Endothelial cell (in vitro differentiated cells): ENCODE measurements at regions not wholly inside any gene's neighbourhood (a gene's known extent, or its start where the extent isn't known, plus 50 kb on each side); places are given as distances from the start of the nearest gene placed in this dataset.

ENCODE experiments used
- DNase-seq: peaks from one replicate; pipeline ENCODE4 v3.0.0; 2021; ENCODE audit warnings: low spot score
- H3K27ac Mint-ChIP-seq: one replicate; pipeline ENCODE4 v1.8.0; 2021; ENCODE audit warnings: mixed read lengths, inconsistent platforms; ENCODE audit not compliant: unreplicated experiment
- H3K27me3 Mint-ChIP-seq: one replicate; pipeline ENCODE4 v1.8.0; 2021; ENCODE audit warnings: mild to moderate bottlenecking, moderate library complexity, mixed read lengths, inconsistent platforms; ENCODE audit not compliant: unreplicated experiment
- H3K36me3 Mint-ChIP-seq: one replicate; pipeline ENCODE4 v1.8.0; 2021; ENCODE audit warnings: mild to moderate bottlenecking, low read depth, mixed read lengths, inconsistent platforms; ENCODE audit not compliant: unreplicated experiment
- H3K4me1 Mint-ChIP-seq: one replicate; pipeline ENCODE4 v1.8.0; 2021; ENCODE audit warnings: mild to moderate bottlenecking, mixed read lengths, inconsistent platforms; ENCODE audit not compliant: unreplicated experiment
- H3K4me3 Mint-ChIP-seq: one replicate; pipeline ENCODE4 v1.8.0; 2021; ENCODE audit warnings: mild to moderate bottlenecking, mixed read lengths, inconsistent platforms; ENCODE audit not compliant: unreplicated experiment
- H3K9me3 Mint-ChIP-seq: one replicate; pipeline ENCODE4 v1.8.0; 2021; ENCODE audit warnings: mixed read lengths, inconsistent platforms; ENCODE audit not compliant: unreplicated experiment
- CTCF ChIP-seq: fragments of 200-600 bp; sonication (generic); IDR thresholded peaks from one replicate; pipeline ENCODE4 v1.5.0; 2021; ENCODE audit warnings: antibody characterized with exemption; ENCODE audit not compliant: unreplicated experiment

- TF ChIP-seq CTCF, result no peak
- no peak overlapping the region for H3K4me3 Mint-ChIP-seq
- H3K36me3 Mint-ChIP-seq, result peaks cover 50% of the 10 kb centered on the region
- no peaks in the 10 kb centered on the region for H3K9me3 Mint-ChIP-seq
- H3K27ac Mint-ChIP-seq, result peak overlapping the region; percentile 45
- H3K27me3 Mint-ChIP-seq, result peaks cover 1% of the 10 kb centered on the region
- H3K4me1 Mint-ChIP-seq, result peaks cover 5% of the 10 kb centered on the region
- no peak for DNase-seq
Observed at GRCh38 chr1:232463225-232463624, 166.7 kb downstream of the SIPA1L2 start.

GRCh38 chr1:232462213-232462612 lies 167.7 kb downstream of the SIPA1L2 start:
- DNase-seq, result no peak
- Mint-ChIP-seq H3K27me3 (peaks cover 1% of the 10 kb centered on the region), H3K27ac (peak overlapping the region; percentile 74), H3K36me3 (peaks cover 46% of the 10 kb centered on the region), H3K4me3 (no peak overlapping the region), H3K9me3 (no peaks in the 10 kb centered on the region), H3K4me1 (peaks cover 5% of the 10 kb centered on the region)
- no peak for TF ChIP-seq CTCF

- no peak for DNase-seq
- Mint-ChIP-seq H3K4me1 (peaks cover 10% of the 10 kb centered on the region), H3K4me3 (no peak overlapping the region), H3K27me3 (peaks cover 5% of the 10 kb centered on the region), H3K9me3 (no peaks in the 10 kb centered on the region), H3K36me3 (peaks cover 42% of the 10 kb centered on the region), H3K27ac (no peak overlapping the region)
- TF ChIP-seq CTCF, result no peak
Observed at GRCh38 chr1:232459826-232460225, 170.1 kb downstream of the SIPA1L2 start.

GRCh38 chr1:232459087-232459486 lies 170.8 kb downstream of the SIPA1L2 start:
- DNase-seq, result no peak
- TF ChIP-seq CTCF, result no peak
- H3K36me3 Mint-ChIP-seq, result peaks cover 43% of the 10 kb centered on the region
- no peaks in the 10 kb centered on the region for H3K9me3 Mint-ChIP-seq
- H3K4me3 Mint-ChIP-seq, result no peak overlapping the region
- peaks cover 17% of the 10 kb centered on the region for H3K4me1 Mint-ChIP-seq
- no peak overlapping the region for H3K27ac Mint-ChIP-seq
- H3K27me3 Mint-ChIP-seq, result peaks cover 5% of the 10 kb centered on the region

GRCh38 chr1:232457595-232457994 lies 172.3 kb downstream of the SIPA1L2 start:
- H3K27ac Mint-ChIP-seq, result no peak overlapping the region
- no peak for TF ChIP-seq CTCF
- H3K27me3 Mint-ChIP-seq, result peaks cover 5% of the 10 kb centered on the region
- peaks cover 32% of the 10 kb centered on the region for H3K36me3 Mint-ChIP-seq
- H3K4me1 Mint-ChIP-seq, result peaks cover 21% of the 10 kb centered on the region
- no peak for DNase-seq
- no peak overlapping the region for H3K4me3 Mint-ChIP-seq
- no peaks in the 10 kb centered on the region for H3K9me3 Mint-ChIP-seq
